Right lobe of liver (tissue), 6 donors: ENCODE measurements at regions not wholly inside any gene's neighbourhood (a gene's known extent, or its start where the extent isn't known, plus 50 kb on each side); places are given as distances from the start of the nearest gene placed in this dataset.

Source experiments
- ATAC-seq, 4 donors: fragments of 200-7000 bp; cut with Tn5 transposase; one replicate each; pipeline ENCODE4 v1.9.1; 2020; ENCODE audit warnings: mild to moderate bottlenecking in 4 of 4, moderate library complexity in 4 of 4
- DNase-seq, 3 donors: peaks; one replicate each; pipeline ENCODE4 v3.0.0-alpha.2; 2020
- H3K27ac ChIP-seq, 3 donors: fragments of 200-600 bp; one replicate each; pipeline ENCODE4 v1.8.0; 2022
- H3K27me3 ChIP-seq, 2 donors: fragments of 200-600 bp; one replicate each; pipeline ENCODE4 v1.8.0; 2022
- H3K36me3 ChIP-seq, 4 donors: fragments of 200-600 bp; sonication (generic) in 1 of 4; one replicate each; pipeline versions ENCODE4 v1.5.1 to v1.8.0; 2017 to 2022; ENCODE audit warnings: control low read depth in 1 of 4
- H3K4me1 ChIP-seq, 4 donors: fragments of 200-600 bp; sonication (generic) in 1 of 4; one replicate each; pipeline versions ENCODE4 v1.5.1 to v1.8.0; 2017 to 2022; ENCODE audit warnings: control low read depth in 1 of 4
- H3K4me3 ChIP-seq, 3 donors: fragments of 200-600 bp; one replicate each; pipeline ENCODE4 v1.8.0; 2022
- H3K9me3 ChIP-seq, 4 donors: fragments of 200-600 bp; sonication (generic) in 1 of 4; one replicate each; pipeline versions ENCODE4 v1.5.1 to v1.8.0; 2017 to 2022; ENCODE audit warnings: control low read depth in 1 of 4
- POLR2A ChIP-seq: fragments of 450-650 bp; IDR thresholded peaks from one replicate; pipeline ENCODE4 v1.6.1; 2017; ENCODE audit warnings: antibody characterized with exemption, mild to moderate bottlenecking
- WGBS: methylation state at CpG from one replicate; pipeline ENCODE4 v1.1.6; 2018; ENCODE audit warnings: low coverage, low lambda C conversion rate; ENCODE audit not compliant: insufficient coverage; ENCODE audit errors: missing lambda C conversion rate; 5-methylcytosine and 5-hydroxymethylcytosine counted together
- intact Hi-C, 2 donors: fragments of 100-400 bp; cut with DNase I; formaldehyde crosslinking; loops; one replicate each; pipeline versions ENCODE4 v1.11.2 to v1.14.1; 2022
- TF ChIP-seq, protein P1 (sequence below), 4 donors: fragments of 200-600 bp in 3 of 4; fragments of 450-650 bp in 1 of 4; IDR thresholded peaks; one replicate each; pipeline versions ENCODE4 v1.5.1 to v1.8.0; 2016 to 2022; ENCODE audit warnings: antibody characterized with exemption in 4 of 4, mild to moderate bottlenecking in 2 of 4
- donor health status: DM: no; HTN: yes; CAD: no.
- donor health status: DM: no; HTN: no; CAD: no.
- donor health status: DM: no; HTN: no; CAD: no.
- donor health status: DM: no; HTN: yes; CAD: no.
- donor health status: DM: no; HTN: yes; CAD: no.

DNA sequence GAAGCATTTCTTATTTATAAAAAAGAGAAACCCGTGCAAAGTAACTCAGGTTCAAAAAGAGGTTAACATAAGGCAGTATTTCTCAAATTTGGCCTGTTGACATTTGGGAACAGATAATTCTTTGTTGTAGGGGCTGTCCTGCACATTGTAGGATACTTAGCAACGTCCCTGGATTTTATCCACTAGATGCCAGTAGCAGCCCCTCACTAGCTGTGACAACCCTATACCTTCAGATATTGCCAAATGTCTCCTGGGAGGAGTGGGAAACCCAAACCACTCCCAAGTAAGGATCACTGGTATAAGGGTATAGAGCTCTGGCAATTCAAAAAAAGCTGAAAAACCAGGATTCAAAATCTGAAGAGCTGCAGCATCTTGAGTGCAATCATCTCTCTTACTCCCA lies 202.3 kb upstream of the PRKCQ start:
- ATAC-seq: no peak

DNA sequence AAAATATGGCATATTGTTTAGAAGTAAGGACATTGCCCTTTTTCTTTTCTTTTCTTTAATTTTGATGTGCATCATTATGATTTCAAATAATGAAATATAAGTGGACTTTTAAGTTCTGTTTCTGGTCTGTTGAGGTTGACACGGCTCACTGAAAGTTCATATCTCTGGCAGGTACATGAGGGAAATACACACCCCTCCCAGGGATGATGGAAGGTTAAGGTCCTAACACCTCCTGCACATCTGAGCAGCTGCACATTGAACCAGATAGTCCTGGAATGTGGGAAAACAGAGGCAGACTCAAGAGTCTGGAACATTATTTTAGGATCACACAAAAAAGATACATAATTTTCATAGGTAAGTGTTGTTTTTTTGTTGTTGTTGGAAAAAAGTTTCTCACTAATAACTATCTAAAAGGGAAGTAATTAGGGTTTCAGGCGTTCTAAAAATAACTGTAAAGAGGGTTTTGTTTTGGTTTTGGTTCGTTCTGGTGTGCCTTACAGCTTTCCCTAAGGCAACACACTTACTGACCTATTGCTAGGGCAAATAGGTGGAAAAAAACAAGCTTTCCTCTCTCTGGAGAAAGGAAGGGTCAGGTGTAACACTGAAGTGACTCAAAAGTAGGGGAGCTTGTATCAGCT lies 201.2 kb upstream of the PRKCQ start:
- intact Hi-C loops: no loop called here
- Histone ChIP-seq H3K4me1 (no peaks in the 10 kb centered on the region), H3K36me3 (no peaks in the 10 kb centered on the region), H3K9me3 (no peaks in the 10 kb centered on the region), H3K27ac (no peak overlapping the region), H3K27me3 (no peaks in the 10 kb centered on the region), H3K4me3 (no peak overlapping the region)
- WGBS: 21% methylated on average over 3 of the region's 3 CpGs
- TF ChIP-seq, protein P1, sequence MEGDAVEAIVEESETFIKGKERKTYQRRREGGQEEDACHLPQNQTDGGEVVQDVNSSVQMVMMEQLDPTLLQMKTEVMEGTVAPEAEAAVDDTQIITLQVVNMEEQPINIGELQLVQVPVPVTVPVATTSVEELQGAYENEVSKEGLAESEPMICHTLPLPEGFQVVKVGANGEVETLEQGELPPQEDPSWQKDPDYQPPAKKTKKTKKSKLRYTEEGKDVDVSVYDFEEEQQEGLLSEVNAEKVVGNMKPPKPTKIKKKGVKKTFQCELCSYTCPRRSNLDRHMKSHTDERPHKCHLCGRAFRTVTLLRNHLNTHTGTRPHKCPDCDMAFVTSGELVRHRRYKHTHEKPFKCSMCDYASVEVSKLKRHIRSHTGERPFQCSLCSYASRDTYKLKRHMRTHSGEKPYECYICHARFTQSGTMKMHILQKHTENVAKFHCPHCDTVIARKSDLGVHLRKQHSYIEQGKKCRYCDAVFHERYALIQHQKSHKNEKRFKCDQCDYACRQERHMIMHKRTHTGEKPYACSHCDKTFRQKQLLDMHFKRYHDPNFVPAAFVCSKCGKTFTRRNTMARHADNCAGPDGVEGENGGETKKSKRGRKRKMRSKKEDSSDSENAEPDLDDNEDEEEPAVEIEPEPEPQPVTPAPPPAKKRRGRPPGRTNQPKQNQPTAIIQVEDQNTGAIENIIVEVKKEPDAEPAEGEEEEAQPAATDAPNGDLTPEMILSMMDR (IDR thresholded peaks at IDR 0.05): no peak
- no peak for TF ChIP-seq POLR2A
- no peak for ATAC-seq
- DNase-seq: no peak

More for the DNA sequence above, 202.3 kb upstream of the PRKCQ start:
- Histone ChIP-seq H3K4me3 (no peak overlapping the region), H3K9me3 (no peaks in the 10 kb centered on the region), H3K4me1 (no peaks in the 10 kb centered on the region), H3K27me3 (no peaks in the 10 kb centered on the region), H3K27ac (no peak overlapping the region), H3K36me3 (no peaks in the 10 kb centered on the region)
- DNase-seq: no peak
- WGBS: 56% methylated on average over 2 of the region's 2 CpGs
- TF ChIP-seq, protein P1 (IDR thresholded peaks at IDR 0.05): no peak
- TF ChIP-seq POLR2A: no peak
- intact Hi-C loops: no loop called here

DNA sequence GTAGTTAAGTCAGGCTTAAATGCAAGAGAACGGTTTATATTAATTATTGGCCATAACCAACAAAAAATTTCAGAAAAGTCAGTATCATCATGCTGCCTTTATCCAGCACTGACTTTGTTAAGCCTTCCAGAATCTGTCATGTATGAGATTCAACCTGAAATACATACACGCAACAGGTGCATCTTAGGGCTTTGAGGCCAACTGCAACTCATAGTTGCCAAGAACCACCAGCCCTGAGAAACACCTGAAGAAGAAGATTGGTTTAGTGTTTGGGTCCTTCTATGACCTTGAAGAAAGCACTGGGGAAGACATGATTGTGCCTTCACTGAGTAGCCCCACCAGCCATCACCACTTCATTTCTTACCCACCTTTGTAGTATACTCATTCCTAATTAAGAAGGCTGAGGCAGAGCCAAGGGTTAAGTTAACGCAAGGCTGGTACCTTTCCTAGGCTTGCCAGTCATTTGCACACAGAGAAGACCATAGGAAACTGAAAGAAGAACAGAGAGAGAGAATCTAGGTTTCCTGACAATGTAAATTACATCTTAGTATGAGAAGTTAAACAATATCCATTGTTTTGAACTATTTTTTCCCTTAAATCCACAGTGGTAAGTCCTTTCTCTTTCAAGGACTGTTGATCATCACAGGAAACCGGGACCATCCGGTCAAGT lies 200.1 kb upstream of the PRKCQ start:
- WGBS: 72% methylated on average over 5 of the region's 5 CpGs

DNA sequence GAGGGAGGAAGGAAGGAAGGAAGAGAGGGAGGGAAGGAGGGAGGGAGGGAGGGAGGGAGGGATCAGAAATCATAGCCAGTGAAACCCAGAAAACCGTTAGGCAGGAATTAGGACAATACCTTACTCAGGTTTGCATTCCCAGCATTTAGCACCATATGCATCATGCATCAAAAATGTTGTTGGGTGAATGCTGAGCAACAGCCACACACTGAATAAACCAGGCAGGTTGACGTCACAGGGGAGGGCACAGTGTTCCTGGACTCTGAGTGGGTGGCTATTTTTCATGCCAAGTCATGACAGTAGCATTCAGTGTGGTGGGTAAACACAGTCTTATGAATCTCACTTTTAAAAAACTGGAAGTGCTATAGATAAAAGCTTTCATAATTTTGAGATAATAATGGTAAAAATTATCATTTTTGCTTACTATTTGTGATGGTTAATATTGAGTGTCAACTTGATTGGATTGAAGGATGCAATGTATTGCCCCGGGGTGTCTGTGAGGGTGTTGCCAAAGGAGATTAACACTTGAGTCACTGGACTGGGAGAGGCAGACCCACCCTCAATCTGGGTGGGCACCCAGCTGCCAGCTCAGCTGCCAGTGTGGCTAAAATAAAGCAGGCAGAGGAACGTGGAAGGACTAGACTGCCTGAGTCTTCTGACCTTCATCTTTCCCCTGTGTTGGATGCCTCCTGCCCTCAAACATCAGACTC lies 199.1 kb upstream of the PRKCQ start:
- WGBS: 39% methylated on average over 3 of the region's 4 CpGs
- TF ChIP-seq, protein P1 (IDR thresholded peaks at IDR 0.05): no peak
- no peak for TF ChIP-seq POLR2A

More for the DNA sequence above, 200.1 kb upstream of the PRKCQ start:
- Histone ChIP-seq H3K9me3 (no peaks in the 10 kb centered on the region), H3K4me1 (no peaks in the 10 kb centered on the region), H3K4me3 (no peak overlapping the region), H3K27ac (no peak overlapping the region), H3K36me3 (no peaks in the 10 kb centered on the region), H3K27me3 (no peaks in the 10 kb centered on the region)
- ATAC-seq (no peak), DNase-seq (no peak)
- TF ChIP-seq, protein P1 (IDR thresholded peaks at IDR 0.05): no peak
- no peak for TF ChIP-seq POLR2A
- intact Hi-C loops: no loop called here

More for the DNA sequence above, 199.1 kb upstream of the PRKCQ start:
- Histone ChIP-seq H3K27ac (no peak overlapping the region), H3K4me3 (no peak overlapping the region), H3K27me3 (no peaks in the 10 kb centered on the region), H3K9me3 (no peaks in the 10 kb centered on the region), H3K36me3 (no peaks in the 10 kb centered on the region), H3K4me1 (no peaks in the 10 kb centered on the region)
- ATAC-seq (peak in 1 of 4 donors; percentile 41), DNase-seq (no peak)
- intact Hi-C loops: no loop called here
